HepG2 (cell line): ENCODE measurements at regions not wholly inside any gene's neighbourhood (a gene's known extent, or its start where the extent isn't known, plus 50 kb on each side); places are given as distances from the start of the nearest gene placed in this dataset.

Source experiments
- ATAC-seq: fragments of 200-7000 bp; cut with Tn5 transposase; 3 replicates; pipeline ENCODE4 v1.9.1; 2020; ENCODE audit warnings: mild to moderate bottlenecking, moderate library complexity
- BruUV-seq: library from RNA; stranded (reverse); fragments of 400-500 nt; replicated peaks from 2 replicates; lab custom pipeline; 2021; lab: Mats Ljungman, UMichigan
- CTCF ChIA-PET: fragments of 300-600 bp; formaldehyde crosslinking; extraction: SDS; loops from one replicate; lab custom pipeline; 2021; ENCODE audit warnings: low total read pairs, inconsistent platforms, low intra/inter-chr PET ratio; lab: Yijun Ruan, JAX
- POLR2A ChIA-PET: fragments of 350-600 bp; sonication (Branson Sonifier 250); formaldehyde crosslinking; loops from one replicate; lab custom pipeline; 2020; ENCODE audit warnings: antibody characterized with exemption, inconsistent platforms; lab: Yijun Ruan, JAX
- DNase-seq: peaks from one replicate; pipeline ENCODE4 v3.0.0-alpha.2; 2015; ENCODE audit warnings: low spot score
- FAIRE-seq: peaks from 3 replicates; lab custom pipeline; 2011; peaks lifted over from hg19 to GRCh38; lab: Jason Lieb, UNC
- H2AFZ ChIP-seq: one replicate; pipeline ENCODE4 v1.6.1; 2011; ENCODE audit warnings: low read length, inconsistent platforms
- H3K27ac ChIP-seq: fragments of 300-600 bp; 3 replicates; pipeline ENCODE4 v1.8.0; 2011; ENCODE audit warnings: mixed run types, mild to moderate bottlenecking, mixed read lengths, low read length, inconsistent platforms; ENCODE audit not compliant: insufficient read depth; ENCODE audit errors: extremely low read length
- H3K27me3 ChIP-seq, 2 experiments: fragments of 200-600 bp in 1 of 2; 2 replicates in 1 of 2; 3 replicates in 1 of 2; pipeline versions ENCODE4 v1.6.0 to v1.8.0; 2011; ENCODE audit warnings: low read length in 2 of 2, mild to moderate bottlenecking in 2 of 2, moderate library complexity in 2 of 2, inconsistent platforms in 1 of 2; ENCODE audit not compliant: insufficient read depth in 2 of 2, control insufficient read depth in 1 of 2
- H3K36me3 ChIP-seq, 2 experiments: fragments of 200-600 bp in 1 of 2; replicated peaks in 1 of 2; 2 replicates in 1 of 2; 3 replicates in 1 of 2; pipeline versions ENCODE4 v1.5.1 to v1.8.0; 2011; ENCODE audit warnings: low read length in 2 of 2, inconsistent platforms in 1 of 2; ENCODE audit not compliant: insufficient read depth in 2 of 2, control insufficient read depth in 1 of 2
- H3K4me1 ChIP-seq: 2 replicates; pipeline ENCODE4 v1.5.1; 2012; ENCODE audit warnings: low read length, inconsistent platforms; ENCODE audit not compliant: insufficient read depth
- H3K4me2 ChIP-seq: 2 replicates; pipeline ENCODE4 v1.6.0; 2011; ENCODE audit warnings: low read depth, low read length, inconsistent platforms
- H3K4me3 ChIP-seq, 3 experiments: fragments of 200-600 bp in 1 of 3; sonication (generic), shearing (Covaris generic) in 1 of 3; replicated peaks in 1 of 3; 2 replicates each; pipeline ENCODE4 v1.5.1; 2011 to 2016; ENCODE audit warnings: low read length in 3 of 3, inconsistent platforms in 2 of 3, low read depth in 2 of 3, mild to moderate bottlenecking in 2 of 3, control low read depth in 1 of 3, mixed read lengths in 1 of 3; ENCODE audit not compliant: insufficient read depth in 1 of 3
- H3K79me2 ChIP-seq: one replicate; pipeline ENCODE4 v1.6.1; 2011; ENCODE audit warnings: low read length, inconsistent platforms; ENCODE audit not compliant: insufficient read depth
- H3K9ac ChIP-seq: 2 replicates; pipeline ENCODE4 v1.6.0; 2011; ENCODE audit warnings: mild to moderate bottlenecking, low read depth, low read length, inconsistent platforms; ENCODE audit not compliant: insufficient read depth
- H3K9me3 ChIP-seq: 2 replicates; pipeline ENCODE4 v1.5.1; 2012; ENCODE audit warnings: mild to moderate bottlenecking, low read length
- H4K20me1 ChIP-seq: 2 replicates; pipeline ENCODE4 v1.6.0; 2011; ENCODE audit warnings: inconsistent platforms, mild to moderate bottlenecking, low read length, moderate library complexity; ENCODE audit not compliant: insufficient read depth
- AHR ChIP-seq: IDR thresholded peaks from 2 replicates; pipeline ENCODE4 v1.6.1; 2018; ENCODE audit warnings: missing genetic modification reagents, missing compliant biosample characterization
- CBFB ChIP-seq: sonication (generic); formaldehyde crosslinking; IDR thresholded peaks from 2 replicates; pipeline ENCODE4 v1.4.0; 2020; ENCODE audit warnings: missing genetic modification reagents
- CC2D1A ChIP-seq: sonication (generic); formaldehyde crosslinking; IDR thresholded peaks from 2 replicates; pipeline ENCODE4 v1.8.1; 2023; ENCODE audit warnings: mild to moderate bottlenecking, missing genetic modification reagents
- GABPA ChIP-seq, 2 experiments: IDR thresholded peaks; 2 replicates each; pipeline ENCODE4 v1.6.1; 2011 to 2016; ENCODE audit warnings: low read depth in 2 of 2, low read length in 1 of 2, missing biosample characterization in 1 of 2, missing genetic modification characterization in 1 of 2
- GTF2F1 ChIP-seq: fragments of 150-350 bp; IDR thresholded peaks from 2 replicates; pipeline ENCODE4 v1.6.1; 2014; ENCODE audit warnings: low read length
- HNRNPK ChIP-seq: fragments of 200-400 bp; formaldehyde crosslinking; IDR thresholded peaks from 2 replicates; pipeline ENCODE4 v1.6.1; 2018; ENCODE audit warnings: low read length, low read depth, moderate library complexity, mild to moderate bottlenecking; ENCODE audit not compliant: poor library complexity, severe bottlenecking
- IRF2 ChIP-seq: IDR thresholded peaks from 2 replicates; pipeline ENCODE4 v1.6.1; 2018; ENCODE audit warnings: missing genetic modification reagents, missing compliant biosample characterization
- MEIS2 ChIP-seq: sonication (generic); formaldehyde crosslinking; IDR thresholded peaks from 2 replicates; pipeline ENCODE4 v1.9.0; 2021; ENCODE audit warnings: mild to moderate bottlenecking, missing genetic modification reagents
- MIER2 ChIP-seq: IDR thresholded peaks from 2 replicates; pipeline ENCODE4 v1.6.1; 2016; ENCODE audit warnings: missing biosample characterization, missing genetic modification reagents
- MIXL1 ChIP-seq: IDR thresholded peaks from 2 replicates; pipeline ENCODE4 v1.6.1; 2016
- NKX3-1 ChIP-seq: sonication (generic); formaldehyde crosslinking; IDR thresholded peaks from 2 replicates; pipeline ENCODE4 v1.5.0; 2020; ENCODE audit warnings: missing genetic modification reagents
- NR2C2 ChIP-seq: sonication (generic); formaldehyde crosslinking; IDR thresholded peaks from 2 replicates; pipeline ENCODE4 v1.4.0; 2020; ENCODE audit warnings: missing genetic modification reagents, mild to moderate bottlenecking, moderate library complexity, borderline replicate concordance
- POLR2G ChIP-seq: fragments of 200-400 bp; formaldehyde crosslinking; IDR thresholded peaks from 2 replicates; pipeline ENCODE4 v1.6.1; 2018; ENCODE audit warnings: mild to moderate bottlenecking, low read depth, low read length, moderate library complexity
- SRSF1 ChIP-seq: fragments of 200-400 bp; formaldehyde crosslinking; optimal IDR thresholded peaks from 2 replicates; pipeline ENCODE3; 2017; ENCODE audit warnings: mild to moderate bottlenecking, low read depth, low read length, moderate library complexity
- ZNF331 ChIP-seq: sonication (generic); formaldehyde crosslinking; IDR thresholded peaks from 2 replicates; pipeline ENCODE4 v1.4.0; 2020; ENCODE audit warnings: missing genetic modification reagents
- ZNF552 ChIP-seq: sonication (generic); formaldehyde crosslinking; IDR thresholded peaks from 2 replicates; pipeline ENCODE4 v1.9.0; 2022; ENCODE audit warnings: missing genetic modification reagents, mild to moderate bottlenecking, borderline replicate concordance
- WGBS: methylation state at CpG from one replicate; pipeline ENCODE4 v1.1.6; 2017; ENCODE audit warnings: low lambda C conversion rate; 5-methylcytosine and 5-hydroxymethylcytosine counted together
- in situ Hi-C: cut with HindIII; loops from 2 replicates; pipeline ENCODE4 v1.10.0; 2017; ENCODE audit warnings: low pct_unique_long_range_greater_than_20kb; ENCODE audit not compliant: extremely low pct_ligation_motif_present
- intact Hi-C: fragments of 100-400 bp; cut with micrococcal nuclease; formaldehyde crosslinking; loops from one replicate; pipeline ENCODE4 v1.10.0; 2022; ENCODE audit not compliant: unreplicated experiment
- TF ChIP-seq, protein P1 (sequence below): sonication (generic); formaldehyde crosslinking; IDR thresholded peaks from 2 replicates; pipeline ENCODE4 v1.5.0; 2020; ENCODE audit warnings: missing genetic modification reagents
- TF ChIP-seq, protein P2 (sequence below): sonication (generic); formaldehyde crosslinking; IDR thresholded peaks from 2 replicates; pipeline ENCODE4 v1.4.0; 2020; ENCODE audit warnings: missing genetic modification reagents
- TF ChIP-seq, protein P3 (sequence below): sonication (generic); formaldehyde crosslinking; IDR thresholded peaks from 2 replicates; pipeline ENCODE4 v1.5.0; 2020; ENCODE audit warnings: missing genetic modification reagents, mild to moderate bottlenecking, borderline replicate concordance

DNA sequence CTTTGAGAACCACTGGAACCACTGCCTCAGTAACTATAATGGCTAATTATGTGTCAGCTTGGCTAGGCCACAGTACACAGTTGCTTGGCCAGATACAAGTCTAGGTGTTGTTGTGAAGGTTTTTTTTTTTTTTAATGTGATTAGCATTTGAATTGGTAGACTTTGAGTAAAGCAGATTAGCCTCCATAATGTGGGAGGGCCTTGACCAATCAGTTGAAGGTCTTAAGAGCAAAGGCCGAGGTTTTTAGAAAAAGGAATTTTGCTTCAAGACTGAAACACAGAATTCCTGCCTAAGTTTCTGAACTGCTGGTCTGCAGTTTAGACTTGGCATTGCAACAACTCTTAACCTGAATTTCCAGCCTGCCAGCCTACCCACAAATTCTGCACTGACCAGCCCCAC lies 451.6 kb upstream of the AZI2 start:
- no peak for FAIRE-seq
- BruUV-seq: no TSS peak
- no peak overlapping the region for H3K4me3 ChIP-seq
- H3K79me2 ChIP-seq: no peaks in the 10 kb centered on the region
- no peak overlapping the region for H3K9ac ChIP-seq
- TF ChIP-seq, protein P1, sequence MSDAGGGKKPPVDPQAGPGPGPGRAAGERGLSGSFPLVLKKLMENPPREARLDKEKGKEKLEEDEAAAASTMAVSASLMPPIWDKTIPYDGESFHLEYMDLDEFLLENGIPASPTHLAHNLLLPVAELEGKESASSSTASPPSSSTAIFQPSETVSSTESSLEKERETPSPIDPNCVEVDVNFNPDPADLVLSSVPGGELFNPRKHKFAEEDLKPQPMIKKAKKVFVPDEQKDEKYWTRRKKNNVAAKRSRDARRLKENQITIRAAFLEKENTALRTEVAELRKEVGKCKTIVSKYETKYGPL (CRISPR knock-in tag): no peak
- TF ChIP-seq NKX3-1 (CRISPR knock-in tag) (no peak), ZNF552 (CRISPR knock-in tag) (no peak), AHR (CRISPR knock-in tag) (no peak), NR2C2 (CRISPR knock-in tag) (no peak), CBFB (CRISPR knock-in tag) (no peak), CC2D1A (CRISPR knock-in tag) (no peak), ZNF331 (CRISPR knock-in tag) (no peak), GTF2F1 (no peak), MIXL1 (CRISPR knock-in tag) (no peak), HNRNPK (no peak), GABPA (IDR thresholded peaks at IDR 0.05; ENCODE audit: low read depth, low read length) (no peak), GABPA (CRISPR knock-in tag; IDR thresholded peaks at IDR 0.05; ENCODE audit: low read depth) (no peak), IRF2 (CRISPR knock-in tag) (no peak), POLR2G (no peak), SRSF1 (no peak), MEIS2 (CRISPR knock-in tag) (no peak), MIER2 (CRISPR knock-in tag) (no peak)
- TF ChIP-seq, protein P2, sequence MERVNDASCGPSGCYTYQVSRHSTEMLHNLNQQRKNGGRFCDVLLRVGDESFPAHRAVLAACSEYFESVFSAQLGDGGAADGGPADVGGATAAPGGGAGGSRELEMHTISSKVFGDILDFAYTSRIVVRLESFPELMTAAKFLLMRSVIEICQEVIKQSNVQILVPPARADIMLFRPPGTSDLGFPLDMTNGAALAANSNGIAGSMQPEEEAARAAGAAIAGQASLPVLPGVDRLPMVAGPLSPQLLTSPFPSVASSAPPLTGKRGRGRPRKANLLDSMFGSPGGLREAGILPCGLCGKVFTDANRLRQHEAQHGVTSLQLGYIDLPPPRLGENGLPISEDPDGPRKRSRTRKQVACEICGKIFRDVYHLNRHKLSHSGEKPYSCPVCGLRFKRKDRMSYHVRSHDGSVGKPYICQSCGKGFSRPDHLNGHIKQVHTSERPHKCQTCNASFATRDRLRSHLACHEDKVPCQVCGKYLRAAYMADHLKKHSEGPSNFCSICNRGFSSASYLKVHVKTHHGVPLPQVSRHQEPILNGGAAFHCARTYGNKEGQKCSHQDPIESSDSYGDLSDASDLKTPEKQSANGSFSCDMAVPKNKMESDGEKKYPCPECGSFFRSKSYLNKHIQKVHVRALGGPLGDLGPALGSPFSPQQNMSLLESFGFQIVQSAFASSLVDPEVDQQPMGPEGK: no peak
- TF ChIP-seq, protein P3, sequence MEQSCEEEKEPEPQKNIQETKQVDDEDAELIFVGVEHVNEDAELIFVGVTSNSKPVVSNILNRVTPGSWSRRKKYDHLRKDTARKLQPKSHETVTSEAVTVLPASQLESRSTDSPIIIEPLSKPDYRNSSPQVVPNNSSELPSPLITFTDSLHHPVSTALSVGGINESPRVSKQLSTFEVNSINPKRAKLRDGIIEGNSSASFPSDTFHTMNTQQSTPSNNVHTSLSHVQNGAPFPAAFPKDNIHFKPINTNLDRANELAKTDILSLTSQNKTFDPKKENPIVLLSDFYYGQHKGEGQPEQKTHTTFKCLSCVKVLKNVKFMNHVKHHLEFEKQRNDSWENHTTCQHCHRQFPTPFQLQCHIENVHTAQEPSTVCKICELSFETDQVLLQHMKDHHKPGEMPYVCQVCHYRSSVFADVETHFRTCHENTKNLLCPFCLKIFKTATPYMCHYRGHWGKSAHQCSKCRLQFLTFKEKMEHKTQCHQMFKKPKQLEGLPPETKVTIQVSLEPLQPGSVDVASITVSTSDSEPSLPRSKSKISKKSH (CRISPR knock-in tag): no peak
- ChIA-PET CTCF (no interaction called here), POLR2A (no interaction called here)
- H2AFZ ChIP-seq: no peak overlapping the region
- 0 out of 2 replicates have a peak, but pooled peaks cover 4% of the 10 kb centered on the region for H3K9me3 ChIP-seq
- intact Hi-C loops (no loop called here), in situ Hi-C loops (no loop called here)
- no peak overlapping the region for H3K4me2 ChIP-seq
- ATAC-seq: no peak
- no peaks in the 10 kb centered on the region for H3K36me3 ChIP-seq
- H3K27ac ChIP-seq: no peak overlapping the region
- DNase-seq: no peak
- no peaks in the 10 kb centered on the region for H3K27me3 ChIP-seq
- WGBS: 0% methylated on average over 1 of the region's 1 CpG
- H3K4me1 ChIP-seq: no peaks in the 10 kb centered on the region
- no peaks in the 10 kb centered on the region for H4K20me1 ChIP-seq
